ENCODE measurements at regions not wholly inside any gene's neighbourhood (a gene's known extent, or its start where the extent isn't known, plus 50 kb on each side); places are given as distances from the start of the nearest gene placed in this dataset.

- Histone ChIP-seq H3K36me3 (ENCODE audit: insufficient read depth, low read length) (no peaks in the 10 kb centered on the region), H3K4me3 (ENCODE audit: low read length) (no peak overlapping the region), H3K9me3 (ENCODE audit: control insufficient read depth in 1 of 2, insufficient read depth in 1 of 2, low read length in 2 of 2) (peaks cover 15 to 26% of the 10 kb centered on the region in 2 experiments), H3K27me3 (ENCODE audit: control insufficient read depth in 1 of 2, insufficient read depth in 2 of 2, low read length in 2 of 2) (no peaks in the 10 kb centered on the region), H3K4me1 (ENCODE audit: insufficient read depth, low read length) (no peaks in the 10 kb centered on the region), H3K27ac (ENCODE audit: low read depth in 1 of 2, low read length in 2 of 2) (no peak overlapping the region)
- no peak overlapping the region for H3K4me3 Mint-ChIP-seq
- DNase-seq = no peak
- intact Hi-C loops (cut with DNase I, micrococcal nuclease) = no loop called here
- no peak overlapping the region for H3K27ac Mint-ChIP-seq
- peaks cover 25% of the 10 kb centered on the region for H3K9me3 Mint-ChIP-seq
- no peak for TF ChIP-seq CTCF (IDR thresholded peaks at IDR 0.05)
- H3K36me3 Mint-ChIP-seq (ENCODE audit: low read depth) = peaks cover 4% of the 10 kb centered on the region
- ChIA-PET CTCF (no interaction called here), POLR2A (no interaction called here)
- no peak for ATAC-seq (ENCODE audit: poor library complexity)
- no peaks in the 10 kb centered on the region for H3K4me1 Mint-ChIP-seq (ENCODE audit: low read depth)
- no peaks in the 10 kb centered on the region for H3K27me3 Mint-ChIP-seq
Measured at GRCh38 chr5:122257000-122257399, 55.0 kb upstream of the SNCAIP start.

GRCh38 chr5:122258241-122258640 lies 53.8 kb upstream of the SNCAIP start:
- Histone ChIP-seq H3K4me1 (ENCODE audit: insufficient read depth, low read length) (no peaks in the 10 kb centered on the region), H3K27me3 (ENCODE audit: control insufficient read depth in 1 of 2, insufficient read depth in 2 of 2, low read length in 2 of 2) (no peaks in the 10 kb centered on the region), H3K27ac (ENCODE audit: low read depth in 1 of 2, low read length in 2 of 2) (no peak overlapping the region), H3K9me3 (ENCODE audit: control insufficient read depth in 1 of 2, insufficient read depth in 1 of 2, low read length in 2 of 2) (peaks cover 8 to 26% of the 10 kb centered on the region in 2 experiments), H3K36me3 (ENCODE audit: insufficient read depth, low read length) (no peaks in the 10 kb centered on the region), H3K4me3 (ENCODE audit: low read length) (no peak overlapping the region)
- peaks cover 4% of the 10 kb centered on the region for H3K36me3 Mint-ChIP-seq (ENCODE audit: low read depth)
- intact Hi-C loops (cut with DNase I, micrococcal nuclease) = no loop called here
- no peak overlapping the region for H3K27ac Mint-ChIP-seq
- no peaks in the 10 kb centered on the region for H3K4me1 Mint-ChIP-seq (ENCODE audit: low read depth)
- no peak for TF ChIP-seq CTCF (IDR thresholded peaks at IDR 0.05)
- DNase-seq = no peak
- peaks cover 6% of the 10 kb centered on the region for H3K27me3 Mint-ChIP-seq
- no peak overlapping the region for H3K4me3 Mint-ChIP-seq
- POLR2A ChIA-PET = no interaction called here
- ATAC-seq (ENCODE audit: poor library complexity) = no peak
- CTCF ChIA-PET = no interaction called here
- peaks cover 25% of the 10 kb centered on the region for H3K9me3 Mint-ChIP-seq

GRCh38 chr5:122258840-122259239 lies 53.2 kb upstream of the SNCAIP start:
- CTCF ChIA-PET = no interaction called here

More at GRCh38 chr5:122258840-122259239, 53.2 kb upstream of the SNCAIP start:
- POLR2A ChIA-PET = no interaction called here
- Mint-ChIP-seq H3K27me3 (peaks cover 6% of the 10 kb centered on the region), H3K36me3 (ENCODE audit: low read depth) (peaks cover 4% of the 10 kb centered on the region), H3K9me3 (peaks cover 21% of the 10 kb centered on the region), H3K27ac (no peak overlapping the region), H3K4me1 (ENCODE audit: low read depth) (no peaks in the 10 kb centered on the region), H3K4me3 (no peak overlapping the region)
- H3K27ac ChIP-seq (ENCODE audit: low read depth in 1 of 2, low read length in 2 of 2) = no peak overlapping the region
- TF ChIP-seq CTCF (IDR thresholded peaks at IDR 0.05) = no peak
- no peaks in the 10 kb centered on the region for H3K4me1 ChIP-seq (ENCODE audit: insufficient read depth, low read length)
- intact Hi-C loops (cut with DNase I, micrococcal nuclease) = no loop called here
- no peak overlapping the region for H3K4me3 ChIP-seq (ENCODE audit: low read length)
- peaks cover 8 to 26% of the 10 kb centered on the region in 2 experiments for H3K9me3 ChIP-seq (ENCODE audit: control insufficient read depth in 1 of 2, insufficient read depth in 1 of 2, low read length in 2 of 2)
- ATAC-seq (ENCODE audit: poor library complexity) = no peak
- no peaks in the 10 kb centered on the region for H3K36me3 ChIP-seq (ENCODE audit: insufficient read depth, low read length)
- H3K27me3 ChIP-seq (ENCODE audit: control insufficient read depth in 1 of 2, insufficient read depth in 2 of 2, low read length in 2 of 2) = no peaks in the 10 kb centered on the region
- DNase-seq = no peak

Data from CD4-positive, alpha-beta T cell (primary cell).